Keratinocyte (primary cell): ENCODE measurements at regions not wholly inside any gene's neighbourhood (a gene's known extent, or its start where the extent isn't known, plus 50 kb on each side); places are given as distances from the start of the nearest gene placed in this dataset.
A peak's percentile ranks its signal among the peaks of the same experiment; 100 is the strongest.

ENCODE experiments used
- DNase-seq: peaks from one replicate; pipeline ENCODE4 v3.0.0-alpha.2; 2011; ENCODE audit warnings: low read depth, missing footprints, low spot score
- FAIRE-seq: peaks from 2 replicates; lab custom pipeline; 2011; peaks lifted over from hg19 to GRCh38; lab: Jason Lieb, UNC
- H2AFZ ChIP-seq: 2 replicates; pipeline ENCODE4 v1.6.0; 2012; ENCODE audit warnings: low read length, control low read depth, inconsistent platforms; ENCODE audit not compliant: control insufficient read depth
- H3K27ac ChIP-seq: 2 replicates; pipeline ENCODE4 v1.5.1; 2011; ENCODE audit warnings: low read length; ENCODE audit not compliant: control insufficient read depth, insufficient read depth
- H3K27me3 ChIP-seq: 3 replicates; pipeline ENCODE4 v1.6.0; 2011; ENCODE audit warnings: low read length; ENCODE audit not compliant: control insufficient read depth, insufficient read depth; ENCODE audit errors: extremely low read depth
- H3K36me3 ChIP-seq, 2 experiments: 2 replicates in 1 of 2; 3 replicates in 1 of 2; pipeline ENCODE4 v1.5.1; 2011; ENCODE audit warnings: low read length in 2 of 2, mild to moderate bottlenecking in 1 of 2; ENCODE audit not compliant: control insufficient read depth in 2 of 2, insufficient read depth in 2 of 2; ENCODE audit errors: extremely low read depth in 1 of 2
- H3K4me1 ChIP-seq: 3 replicates; pipeline ENCODE4 v1.5.1; 2011; ENCODE audit warnings: low read length; ENCODE audit not compliant: control insufficient read depth, insufficient read depth; ENCODE audit errors: extremely low read depth
- H3K4me2 ChIP-seq: 3 replicates; pipeline ENCODE4 v1.6.0; 2011; ENCODE audit warnings: low read depth, low read length; ENCODE audit not compliant: control insufficient read depth, insufficient read depth; ENCODE audit errors: extremely low read depth
- H3K4me3 ChIP-seq, 3 experiments: fragments of 200-600 bp in 1 of 3; sonication (generic) in 1 of 3; 2 replicates in 2 of 3; 3 replicates in 1 of 3; pipeline ENCODE4 v1.5.1; 2011 to 2016; ENCODE audit warnings: low read length in 3 of 3, mild to moderate bottlenecking in 3 of 3, control low read depth in 2 of 3, inconsistent platforms in 1 of 3, low read depth in 1 of 3, mixed read lengths in 1 of 3, mixed run types in 1 of 3, moderate library complexity in 1 of 3; ENCODE audit not compliant: control insufficient read depth in 2 of 3, insufficient read depth in 2 of 3; ENCODE audit errors: extremely low read depth in 1 of 3
- H3K79me2 ChIP-seq: 2 replicates; pipeline ENCODE4 v1.6.0; 2012; ENCODE audit warnings: low read length; ENCODE audit not compliant: control insufficient read depth, insufficient read depth
- H3K9ac ChIP-seq: 3 replicates; pipeline ENCODE4 v1.6.0; 2011; ENCODE audit warnings: low read length; ENCODE audit not compliant: control insufficient read depth, insufficient read depth; ENCODE audit errors: extremely low read depth
- H3K9me1 ChIP-seq: 3 replicates; pipeline ENCODE4 v1.6.0; 2011; ENCODE audit warnings: low read length; ENCODE audit not compliant: control insufficient read depth, insufficient read depth; ENCODE audit errors: extremely low read depth
- H3K9me3 ChIP-seq: 2 replicates; pipeline ENCODE4 v1.5.1; 2012; ENCODE audit warnings: low read depth, low read length; ENCODE audit not compliant: control insufficient read depth
- H4K20me1 ChIP-seq: 3 replicates; pipeline ENCODE4 v1.6.0; 2011; ENCODE audit warnings: low read length; ENCODE audit not compliant: control insufficient read depth, insufficient read depth; ENCODE audit errors: extremely low read depth
- EZH2 ChIP-seq: IDR thresholded peaks from one replicate; pipeline ENCODE4 v1.6.1; 2012; ENCODE audit warnings: inconsistent platforms, mild to moderate bottlenecking, low read length, moderate library complexity
- dilution Hi-C: fragments of 300-500 bp; cut with MboI; formaldehyde crosslinking; loops from one replicate; pipeline ENCODE4 v1.7.0; 2020; ENCODE audit warnings: low sequenced_read_pairs; ENCODE audit not compliant: extremely low pct_ligation_motif_present
- TF ChIP-seq, protein P1 (sequence below), 3 experiments: IDR thresholded peaks in 1 of 3; conservative IDR thresholded peaks in 1 of 3; optimal IDR thresholded peaks in 1 of 3; 2 replicates in 2 of 3; 3 replicates in 1 of 3; pipeline versions ENCODE3 to v1.5.1; 2011; ENCODE audit warnings: low read length in 3 of 3, mild to moderate bottlenecking in 3 of 3, moderate library complexity in 2 of 3, control low read depth in 1 of 3, inconsistent platforms in 1 of 3; ENCODE audit not compliant: insufficient read depth in 2 of 3; ENCODE audit errors: extremely low read depth in 1 of 3

DNA sequence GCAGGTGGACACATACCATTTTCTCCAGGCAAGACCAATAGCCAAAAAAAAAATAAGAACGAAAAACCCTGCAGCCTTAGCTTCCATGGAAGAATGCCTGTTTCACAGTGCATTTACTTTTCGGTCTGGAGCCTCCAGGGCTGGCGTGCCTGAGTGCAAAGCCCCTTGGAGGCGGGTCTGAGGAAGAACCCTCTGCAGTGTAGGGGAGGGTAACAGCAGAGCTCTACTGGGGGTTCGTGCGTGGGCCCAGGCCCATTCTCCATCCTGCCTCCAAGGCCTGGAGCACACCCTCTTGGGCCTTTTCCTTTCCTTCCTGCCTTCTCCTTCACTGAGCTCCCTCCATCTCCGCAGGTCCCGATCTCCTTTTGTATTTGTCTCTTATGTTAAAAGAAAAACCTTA is 172.3 kb upstream of the GLI3 start:
- TF ChIP-seq, protein P1, sequence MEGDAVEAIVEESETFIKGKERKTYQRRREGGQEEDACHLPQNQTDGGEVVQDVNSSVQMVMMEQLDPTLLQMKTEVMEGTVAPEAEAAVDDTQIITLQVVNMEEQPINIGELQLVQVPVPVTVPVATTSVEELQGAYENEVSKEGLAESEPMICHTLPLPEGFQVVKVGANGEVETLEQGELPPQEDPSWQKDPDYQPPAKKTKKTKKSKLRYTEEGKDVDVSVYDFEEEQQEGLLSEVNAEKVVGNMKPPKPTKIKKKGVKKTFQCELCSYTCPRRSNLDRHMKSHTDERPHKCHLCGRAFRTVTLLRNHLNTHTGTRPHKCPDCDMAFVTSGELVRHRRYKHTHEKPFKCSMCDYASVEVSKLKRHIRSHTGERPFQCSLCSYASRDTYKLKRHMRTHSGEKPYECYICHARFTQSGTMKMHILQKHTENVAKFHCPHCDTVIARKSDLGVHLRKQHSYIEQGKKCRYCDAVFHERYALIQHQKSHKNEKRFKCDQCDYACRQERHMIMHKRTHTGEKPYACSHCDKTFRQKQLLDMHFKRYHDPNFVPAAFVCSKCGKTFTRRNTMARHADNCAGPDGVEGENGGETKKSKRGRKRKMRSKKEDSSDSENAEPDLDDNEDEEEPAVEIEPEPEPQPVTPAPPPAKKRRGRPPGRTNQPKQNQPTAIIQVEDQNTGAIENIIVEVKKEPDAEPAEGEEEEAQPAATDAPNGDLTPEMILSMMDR (optimal IDR thresholded peaks at IDR 0.05 in 1 of 3, IDR thresholded peaks at IDR 0.05 in 1 of 3, conservative IDR thresholded peaks at IDR 0.05 in 1 of 3; ENCODE audit: extremely low read depth in 1 of 3, insufficient read depth in 2 of 3, low read length in 3 of 3): no peak
- no peak for TF ChIP-seq EZH2
- Histone ChIP-seq H3K27me3 (no peaks in the 10 kb centered on the region), H3K79me2 (no peaks in the 10 kb centered on the region), H3K4me2 (no peak overlapping the region), H3K9me3 (no peaks in the 10 kb centered on the region), H3K9me1 (no peaks in the 10 kb centered on the region), H3K36me3 (no peaks in the 10 kb centered on the region), H3K4me3 (no peak overlapping the region), H2AFZ (no peak overlapping the region), H4K20me1 (no peaks in the 10 kb centered on the region), H3K9ac (no peak overlapping the region), H3K4me1 (peaks cover 23% of the 10 kb centered on the region), H3K27ac (no peak overlapping the region)
- dilution Hi-C loops: no loop called here
- no peak for DNase-seq
- no peak for FAIRE-seq

GRCh38 chr7:42407833-42408232 is 170.8 kb upstream of the GLI3 start:
- Histone ChIP-seq H3K4me3 (no peak overlapping the region), H3K27ac (no peak overlapping the region), H3K4me1 (peaks cover 12% of the 10 kb centered on the region), H3K9ac (no peak overlapping the region), H3K79me2 (no peaks in the 10 kb centered on the region), H4K20me1 (no peaks in the 10 kb centered on the region), H3K4me2 (peak overlapping the region; percentile 20), H3K9me3 (no peaks in the 10 kb centered on the region), H2AFZ (no peak overlapping the region), H3K36me3 (no peaks in the 10 kb centered on the region), H3K27me3 (no peaks in the 10 kb centered on the region), H3K9me1 (no peaks in the 10 kb centered on the region)
- dilution Hi-C loops: no loop called here
- FAIRE-seq (peak; percentile 94), DNase-seq (no peak)
- TF ChIP-seq EZH2: no peak
- TF ChIP-seq, protein P1 (optimal IDR thresholded peaks at IDR 0.05 in 1 of 3, IDR thresholded peaks at IDR 0.05 in 1 of 3, conservative IDR thresholded peaks at IDR 0.05 in 1 of 3; ENCODE audit: extremely low read depth in 1 of 3, insufficient read depth in 2 of 3, low read length in 3 of 3): no peak
